NCI-H2107 treated with DMSO at 0.1 percent for 48 hours (cell line): ENCODE measurements at regions not wholly inside any gene's neighbourhood (a gene's known extent, or its start where the extent isn't known, plus 50 kb on each side); places are given as distances from the start of the nearest gene placed in this dataset.
"Not testable (repeated sequence)": the region's sequence is repeated elsewhere in the genome, so short reads cannot be mapped to it uniquely, and the experiment has no call there.

Experiments
- DNase-seq: peaks from one replicate; lab custom pipeline; 2025; ENCODE audit not compliant: unreplicated experiment; lab: John Stamatoyannopoulos, UW

DNA sequence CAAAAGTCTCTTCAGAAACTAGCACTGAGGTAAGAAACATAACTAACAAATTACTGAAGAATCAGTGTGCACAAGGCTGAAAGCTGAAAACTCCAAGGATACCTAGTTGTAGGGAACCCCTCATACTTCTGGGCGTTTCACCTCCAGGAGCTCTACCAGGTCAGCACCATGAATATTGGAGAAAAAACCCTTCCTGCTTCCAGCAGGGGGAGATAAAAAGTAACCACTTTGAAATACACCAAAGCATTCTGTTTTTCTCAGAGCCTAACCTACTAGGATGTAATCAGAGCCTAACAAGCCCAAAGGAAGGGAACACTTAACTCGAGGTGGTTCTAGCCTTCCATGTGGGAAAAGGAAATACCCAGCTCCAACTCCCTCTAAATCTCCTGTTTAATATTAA, 175.8 kb upstream of the MME start:
- DNase-seq, result peak; percentile 13

DNA sequence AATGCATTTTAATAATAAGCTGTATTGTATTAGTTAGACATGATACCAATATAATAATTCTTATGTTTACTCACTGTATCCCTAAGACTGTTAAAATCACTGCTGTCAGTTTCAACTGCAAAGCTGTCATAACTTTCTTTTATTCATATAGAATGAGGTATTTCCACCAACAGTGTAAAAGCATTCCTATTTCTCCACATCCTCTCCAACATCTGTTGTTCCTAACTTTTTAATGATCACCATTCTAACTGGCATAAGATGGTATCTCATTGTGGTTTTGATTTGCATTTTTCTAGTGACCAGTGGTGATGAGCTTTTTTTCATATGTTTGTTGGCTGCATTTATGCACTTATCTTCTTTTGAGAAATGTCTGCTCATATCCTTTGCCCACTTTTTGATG, 177.6 kb upstream of the MME start:
- DNase-seq, result not testable (repeated sequence)

DNA sequence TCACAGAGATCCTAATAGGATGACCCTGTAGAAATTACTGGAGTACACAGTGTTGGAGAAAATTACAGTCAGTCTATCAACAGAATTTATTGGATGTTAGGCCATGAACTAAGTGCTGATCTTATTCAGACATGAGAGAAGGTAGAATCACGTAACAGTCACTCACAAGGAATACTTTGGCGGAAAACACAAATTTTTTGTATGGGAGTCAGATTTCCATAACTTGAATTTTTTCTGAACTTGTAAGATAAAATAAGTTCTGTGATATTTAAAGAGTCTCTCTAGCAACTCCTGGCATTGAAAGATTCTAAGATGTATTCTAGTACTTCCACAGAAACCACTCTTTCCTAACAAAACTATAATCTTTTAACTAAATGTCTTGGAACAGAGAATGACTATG, 178.8 kb upstream of the MME start:
- no peak for DNase-seq

DNA sequence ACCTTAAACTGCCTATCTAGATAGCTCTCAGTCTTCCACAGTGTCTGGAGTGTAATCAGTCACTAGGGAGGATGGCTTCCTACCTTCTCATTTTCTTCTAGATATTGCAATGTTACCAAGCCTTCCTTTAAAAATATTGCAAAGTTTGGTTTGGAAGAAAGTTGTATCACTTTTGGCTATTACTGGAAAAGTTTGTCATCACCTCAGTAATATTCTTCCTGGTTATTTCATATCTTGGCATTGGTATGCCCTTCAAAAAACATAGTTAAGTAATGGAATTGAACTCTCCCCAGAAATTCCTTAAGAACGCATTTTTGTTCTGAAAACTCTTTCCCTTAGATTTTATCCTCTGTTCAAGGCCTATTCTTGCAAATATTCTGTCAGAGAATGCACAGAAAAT, 179.3 kb upstream of the MME start:
- no peak for DNase-seq

DNA sequence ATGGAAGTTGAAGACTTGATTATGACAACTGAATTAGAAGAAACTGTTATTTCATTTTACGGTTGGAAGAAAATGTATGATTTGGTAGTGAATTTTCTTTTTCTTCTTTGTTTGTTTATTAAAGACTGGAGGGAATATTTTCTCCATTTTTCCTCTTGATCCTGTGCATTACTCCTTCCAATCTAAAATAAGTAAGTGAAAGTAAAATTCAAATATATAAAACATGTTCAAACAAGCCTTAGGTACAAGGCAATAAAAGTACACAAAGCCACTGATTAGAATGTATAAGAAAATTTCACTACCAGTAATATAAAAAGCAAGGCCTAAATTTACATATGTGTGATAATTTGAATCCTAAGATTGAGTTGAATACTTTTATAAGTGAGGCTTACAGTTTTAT, 181.2 kb upstream of the MME start:
- DNase-seq, result no peak

DNA sequence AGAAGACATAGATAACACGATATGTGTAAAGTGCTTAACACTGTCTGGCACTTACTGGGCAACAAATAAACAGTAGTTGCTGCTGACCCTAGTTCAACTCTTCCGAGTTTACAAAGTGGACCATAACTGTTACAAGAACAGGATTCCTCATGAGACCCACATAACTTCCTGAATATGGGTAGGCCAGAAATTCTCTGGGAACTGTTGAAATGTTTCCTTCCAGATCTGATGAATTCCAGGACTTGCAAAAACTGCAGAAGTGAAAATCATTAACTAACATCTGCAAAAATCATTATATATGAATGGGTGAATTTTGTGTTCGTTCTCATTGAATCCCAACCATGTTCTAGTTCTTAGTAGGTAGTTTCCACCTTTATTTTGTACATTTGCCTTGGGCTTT, 181.7 kb upstream of the MME start:
- no peak for DNase-seq

DNA sequence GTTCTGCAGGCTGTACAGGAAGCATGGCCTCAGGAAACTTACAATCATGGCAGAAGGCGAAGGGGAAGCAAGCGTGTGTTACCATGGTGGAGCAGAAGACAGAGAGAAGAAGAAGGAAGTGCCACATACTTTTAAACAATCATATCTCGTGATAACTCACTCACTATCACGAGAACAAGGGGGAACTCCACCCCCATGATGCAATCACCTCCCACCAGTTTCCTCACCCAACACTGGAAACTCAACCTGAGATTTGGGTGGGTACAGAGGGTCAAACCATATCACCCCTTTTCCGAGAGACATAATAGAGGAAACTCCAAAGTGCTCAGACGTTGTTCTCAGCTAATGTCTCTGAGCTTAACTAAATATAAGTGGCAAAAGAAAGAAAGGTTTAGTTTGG, 186.3 kb upstream of the MME start:
- DNase-seq, result no peak

DNA sequence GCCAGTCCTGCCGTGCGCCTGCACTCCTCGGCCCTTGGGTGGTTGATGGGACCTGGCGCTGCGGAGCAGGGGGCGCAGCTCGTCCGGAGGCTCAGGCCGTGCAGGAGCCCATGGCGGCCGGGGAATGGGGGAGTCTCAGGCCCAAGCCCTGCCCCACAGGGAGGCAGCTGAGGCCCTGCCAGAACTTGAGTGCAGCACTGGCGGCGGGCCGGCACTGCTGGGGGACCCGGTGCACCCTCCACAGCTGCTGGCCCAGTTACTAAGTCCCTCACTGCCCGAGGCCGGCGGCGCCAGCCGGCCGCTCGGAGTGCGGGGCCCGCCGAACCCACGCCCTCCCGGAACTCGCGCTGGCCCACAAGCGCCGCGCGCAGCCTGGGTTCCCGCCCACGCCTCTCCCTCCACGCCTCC, 190.9 kb upstream of the MME start:
- no peak for DNase-seq

DNA sequence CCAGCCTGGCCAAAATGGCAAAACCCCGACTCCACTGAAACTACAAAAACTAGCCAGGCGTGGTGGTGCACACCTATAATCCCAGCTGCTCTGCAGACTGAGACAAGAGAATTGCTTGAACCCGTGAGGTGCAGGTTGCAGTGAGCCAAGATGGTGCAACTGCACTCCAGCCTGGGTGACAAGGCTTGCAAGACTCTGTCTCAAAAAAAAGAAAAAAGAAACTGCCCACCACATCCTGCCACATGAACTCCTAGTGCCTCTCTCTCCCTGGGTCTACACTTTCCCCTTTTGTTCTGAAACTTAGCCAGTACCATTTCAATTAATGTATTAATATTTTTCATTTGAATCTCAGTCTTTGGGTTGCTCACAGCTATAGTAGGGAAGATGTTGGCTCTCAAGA, 192.2 kb upstream of the MME start:
- DNase-seq, result no peak

DNA sequence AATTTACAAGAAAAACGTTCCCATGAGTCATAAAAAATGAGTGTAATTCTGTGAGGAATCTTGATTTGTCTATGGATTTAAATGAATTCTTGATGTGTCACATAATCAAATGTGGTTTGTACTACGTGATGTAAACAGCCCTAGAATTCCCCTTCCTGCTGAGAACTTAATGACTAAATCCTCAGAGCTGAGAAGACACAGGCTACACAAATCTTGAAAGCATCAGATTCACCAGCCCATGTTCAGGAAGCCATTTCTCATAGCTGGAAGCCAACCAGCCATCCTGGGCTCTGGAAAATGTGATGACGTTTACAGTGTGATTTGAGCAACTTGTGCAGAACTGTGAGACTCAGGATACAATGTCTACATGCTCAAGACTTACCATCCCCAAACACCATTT, 193.7 kb upstream of the MME start:
- DNase-seq, result no peak

DNA sequence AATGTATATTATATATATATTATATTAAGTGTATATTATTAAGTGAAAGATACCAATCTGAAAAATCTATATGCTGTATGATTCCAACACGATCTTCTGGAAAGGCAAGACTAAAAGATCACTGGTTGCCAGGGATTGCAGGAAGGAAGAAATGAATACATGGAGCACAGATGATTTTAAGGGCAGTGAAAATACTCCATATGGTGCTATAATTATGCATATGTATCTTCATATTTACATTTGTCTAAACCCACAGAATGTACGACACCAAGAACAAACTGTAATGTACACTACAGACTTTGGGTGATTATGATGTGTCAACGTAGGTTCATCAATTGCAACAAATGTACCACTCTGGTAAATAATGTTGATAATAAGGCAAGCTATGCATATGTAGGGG, 194.7 kb upstream of the MME start:
- DNase-seq, result no peak

DNA sequence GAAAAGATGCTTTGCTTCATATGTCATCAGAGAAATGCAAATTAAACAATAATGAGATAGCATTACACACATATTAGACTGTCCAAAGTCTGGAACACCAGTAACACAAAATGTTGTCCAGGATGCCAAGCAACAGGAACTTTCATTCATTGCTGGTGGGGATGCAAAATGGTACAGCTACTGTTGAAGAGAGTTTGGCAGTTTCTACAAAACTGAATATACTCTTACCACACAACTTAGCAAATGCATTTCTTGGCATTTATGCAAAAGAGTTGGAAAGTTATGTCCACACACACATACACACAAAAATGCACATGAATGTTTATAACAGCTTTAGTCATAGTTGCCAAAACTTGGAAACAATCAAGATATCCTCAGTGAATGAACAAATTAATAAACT, 195.2 kb upstream of the MME start:
- no peak for DNase-seq

DNA sequence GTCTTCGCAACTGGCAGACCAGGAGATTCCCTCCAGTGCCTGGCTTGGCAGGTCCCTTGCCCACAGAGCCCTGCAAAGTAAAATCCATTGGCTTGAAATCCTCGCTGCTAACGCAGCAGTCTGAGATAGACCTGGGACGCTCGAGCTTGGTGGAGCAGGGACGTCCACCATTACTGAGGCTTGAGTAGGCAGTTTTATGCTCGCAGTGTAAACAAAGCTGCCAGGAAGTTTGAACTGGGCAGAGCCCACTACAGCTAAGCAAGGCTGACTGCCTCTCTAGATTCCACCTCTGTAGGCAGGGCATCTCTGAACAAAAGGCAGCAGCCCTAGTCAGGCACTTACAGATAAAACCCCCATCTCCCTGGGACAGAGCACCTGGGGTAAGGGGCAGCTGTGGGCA, 205.0 kb upstream of the MME start:
- DNase-seq, result no peak

DNA sequence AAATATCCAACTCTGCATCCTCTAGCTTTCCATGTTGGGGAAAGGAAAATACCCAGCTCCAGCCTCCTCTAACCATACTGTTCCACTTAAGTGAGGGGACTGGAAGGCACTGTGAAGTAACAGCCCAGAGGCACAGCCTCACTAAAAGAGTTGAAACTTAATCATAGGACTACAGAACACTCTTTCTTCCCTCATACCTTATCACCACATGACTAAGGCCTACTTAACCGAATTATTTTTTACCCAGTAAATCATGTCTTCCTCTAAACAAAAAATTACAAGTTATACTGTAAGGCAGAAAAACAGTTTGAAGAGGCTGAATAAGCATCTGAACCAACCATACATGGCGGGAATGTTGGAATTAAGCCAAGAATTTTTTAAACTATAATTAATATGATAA, 207.4 kb upstream of the MME start:
- no peak for DNase-seq

DNA sequence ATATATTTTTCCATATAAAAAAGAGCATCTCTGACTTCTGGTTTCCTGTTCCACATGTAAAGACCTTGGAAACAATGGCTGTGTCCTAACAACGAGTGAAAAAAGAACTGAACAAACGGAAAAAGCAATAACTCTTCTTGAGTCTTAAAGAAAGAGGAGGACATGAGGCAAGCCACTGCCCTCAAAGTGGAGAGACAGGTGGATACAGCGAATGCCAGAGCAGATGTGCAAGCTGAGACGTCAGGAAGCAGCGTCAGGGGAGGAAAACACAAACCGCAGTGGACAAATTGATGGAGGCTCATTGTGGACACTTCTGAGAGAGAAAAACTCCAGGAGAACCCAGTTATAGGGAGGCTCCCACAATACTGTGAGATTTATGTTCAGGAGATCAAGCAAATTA, 208.0 kb upstream of the MME start:
- no peak for DNase-seq

DNA sequence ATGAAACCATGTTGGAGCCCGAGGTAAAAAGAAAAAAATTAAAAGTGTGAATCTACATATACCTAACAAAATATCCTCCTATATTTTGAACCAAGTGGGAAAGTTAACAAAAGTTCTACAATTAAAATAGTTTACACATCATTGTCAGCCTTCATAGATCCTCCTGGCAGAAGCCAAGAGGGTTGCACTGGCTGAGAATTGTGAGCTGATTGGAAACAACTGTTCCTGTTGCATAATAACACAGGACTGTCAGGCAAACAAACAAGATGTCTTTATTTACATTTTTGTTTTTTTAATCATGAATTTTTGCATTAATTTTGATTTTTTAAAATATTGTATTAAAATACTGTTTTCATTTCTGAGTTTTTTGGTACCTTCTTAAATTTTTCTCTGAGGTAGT, 215.2 kb upstream of the MME start:
- DNase-seq, result no peak

DNA sequence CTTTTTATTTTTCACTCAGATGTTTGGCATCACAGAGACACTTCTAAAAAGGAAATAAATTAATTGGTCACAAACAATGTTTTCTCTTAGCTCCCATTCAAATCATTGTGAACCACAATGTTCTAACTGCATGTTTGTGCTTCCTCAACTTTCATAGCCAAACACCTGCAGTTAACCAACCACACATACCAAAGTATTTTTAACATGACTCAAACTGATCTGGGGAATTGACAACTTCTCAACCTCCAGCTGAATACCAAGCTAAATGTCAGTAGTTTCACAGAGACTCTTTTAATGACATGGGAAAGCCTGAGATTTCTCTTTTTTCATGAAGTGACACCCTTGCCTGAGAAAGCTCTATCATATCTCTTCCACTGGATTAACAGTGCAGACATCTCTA, 217.9 kb upstream of the MME start:
- no peak for DNase-seq

DNA sequence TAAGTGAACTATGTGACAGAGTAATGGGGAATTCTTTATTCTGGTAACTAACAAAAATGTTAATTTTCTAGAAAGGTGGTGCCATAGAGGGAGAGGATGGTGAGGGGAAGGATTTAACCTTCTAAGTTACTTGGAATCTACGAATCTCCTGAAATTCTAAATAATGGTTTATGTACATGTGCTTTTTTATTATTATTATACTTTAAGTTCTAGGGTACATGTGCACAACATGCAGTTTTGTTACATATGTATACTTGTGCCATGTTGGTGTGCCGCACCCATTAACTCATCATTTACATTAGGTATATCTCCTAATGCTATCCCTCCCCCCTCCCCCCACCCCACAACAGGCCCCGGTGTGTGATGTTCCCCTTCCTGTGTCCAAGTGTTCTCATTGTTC, 227.1 kb upstream of the MME start:
- DNase-seq, result not testable (repeated sequence)

DNA sequence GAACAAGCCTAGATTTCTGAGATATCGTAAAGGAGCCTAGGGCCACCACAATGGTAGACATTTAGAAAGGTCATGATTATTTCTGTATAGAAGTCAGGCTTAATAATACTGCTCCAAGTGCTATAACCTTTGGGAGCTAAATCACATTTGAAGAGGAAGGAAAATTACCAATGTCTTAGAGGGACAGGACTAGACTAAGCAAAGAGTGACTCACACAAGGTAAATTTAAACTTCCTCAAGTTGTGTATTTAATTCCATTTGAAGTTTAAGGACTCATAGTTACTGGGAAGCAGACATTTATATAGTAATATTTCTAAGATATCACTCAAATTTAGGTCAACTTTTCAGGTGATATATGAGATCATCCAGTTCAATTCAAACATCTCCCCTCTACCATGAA, 227.6 kb upstream of the MME start:
- DNase-seq, result no peak

DNA sequence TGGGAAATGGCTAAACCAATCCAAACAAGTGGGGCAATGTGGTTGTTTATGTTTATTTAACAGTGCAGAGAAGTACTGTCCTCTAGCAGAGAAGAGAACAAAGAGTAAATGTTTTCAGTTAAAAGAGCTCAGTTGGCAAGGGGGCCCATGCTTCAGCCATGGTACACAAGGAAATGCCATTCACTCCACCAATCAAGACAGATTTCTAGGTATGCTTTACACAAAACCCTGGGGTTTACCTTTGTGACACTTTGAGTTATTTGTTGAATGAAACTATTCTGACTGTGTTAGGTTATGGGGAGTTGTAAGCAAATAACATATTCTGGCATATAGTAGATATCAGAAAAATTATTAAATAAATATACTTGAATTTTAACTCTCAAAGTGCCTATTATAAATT, 228.5 kb upstream of the MME start:
- DNase-seq, result no peak

DNA sequence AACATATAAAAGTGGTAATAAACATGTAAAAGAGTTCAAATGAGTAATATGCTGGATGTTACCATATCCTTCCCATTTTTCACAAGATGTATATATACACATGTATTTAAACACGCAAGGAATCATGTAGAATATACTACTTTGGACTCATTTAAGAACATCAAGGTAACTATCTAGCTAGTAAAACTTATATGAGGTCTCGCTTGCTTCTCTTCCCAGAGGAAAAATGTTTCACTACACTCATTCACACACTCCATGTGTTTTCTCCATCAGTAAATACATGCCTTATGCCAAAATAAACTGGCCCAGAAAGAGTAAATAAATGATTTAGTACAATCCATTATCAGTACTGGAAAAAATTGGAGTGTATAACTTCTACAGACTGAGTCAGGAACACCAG, 229.2 kb upstream of the MME start:
- DNase-seq, result no peak

DNA sequence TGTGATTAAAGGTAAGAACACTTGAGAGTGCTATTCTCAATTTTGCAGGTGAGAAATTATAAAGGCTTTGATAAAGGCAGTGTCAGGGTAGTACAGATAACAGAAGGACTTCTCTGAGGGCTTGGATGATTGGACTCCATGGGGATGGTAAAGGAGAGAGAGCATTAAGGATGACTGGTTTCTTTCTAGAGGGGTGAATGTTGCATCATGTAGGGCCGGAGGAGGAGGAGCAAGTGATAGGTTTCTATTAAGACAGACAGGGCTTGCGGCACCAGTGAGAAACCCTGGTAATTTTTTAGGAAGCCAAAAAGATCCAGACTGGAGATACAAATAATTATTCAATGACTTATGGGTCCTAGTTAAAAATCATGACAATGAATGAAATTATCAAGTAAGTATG, 230.7 kb upstream of the MME start:
- no peak for DNase-seq

DNA sequence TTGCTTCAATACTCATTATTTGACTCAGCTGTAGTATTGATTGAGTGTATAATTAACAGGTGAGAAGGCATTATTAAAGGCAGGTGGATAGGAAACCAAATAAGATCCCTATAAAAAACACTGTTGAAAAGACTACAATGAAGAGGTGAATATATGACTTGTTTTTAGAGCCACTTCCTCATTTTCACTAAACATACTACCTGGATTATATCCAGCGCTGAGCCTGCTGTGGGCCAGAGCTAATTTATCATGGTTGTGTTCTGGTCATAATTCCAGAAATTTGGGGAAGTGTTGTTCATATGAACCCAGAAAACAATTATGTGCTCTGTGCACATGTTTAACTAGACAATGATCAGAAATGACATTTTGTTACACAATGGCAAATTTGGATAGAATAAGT, 235.3 kb upstream of the MME start:
- DNase-seq, result peak; percentile 54

DNA sequence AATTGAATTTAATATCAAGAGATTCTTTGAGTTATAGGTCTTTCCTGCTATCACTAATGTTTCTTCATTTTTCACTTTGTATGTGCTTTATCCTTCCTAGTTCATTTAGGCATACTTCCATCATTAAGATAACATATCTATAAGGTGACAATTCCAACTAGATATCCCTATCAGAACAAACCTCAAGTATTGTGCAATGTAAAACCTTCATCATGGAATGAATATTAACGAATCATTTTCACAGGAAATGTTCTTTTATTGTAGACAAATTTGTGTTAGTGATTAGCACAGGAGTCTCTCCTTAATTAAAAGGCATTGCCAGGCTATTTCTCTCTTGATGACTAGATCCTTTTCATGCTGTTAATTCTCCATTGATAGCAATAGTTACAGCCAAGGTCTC, 236.5 kb upstream of the MME start:
- no peak for DNase-seq
